Keratinocyte (primary cell): ENCODE measurements at regions not wholly inside any gene's neighbourhood (a gene's known extent, or its start where the extent isn't known, plus 50 kb on each side); places are given as distances from the start of the nearest gene placed in this dataset.

Source experiments
- DNase-seq: peaks from one replicate; pipeline ENCODE4 v3.0.0-alpha.2; 2011; ENCODE audit warnings: low read depth, missing footprints, low spot score
- FAIRE-seq: peaks from 2 replicates; lab custom pipeline; 2011; peaks lifted over from hg19 to GRCh38; lab: Jason Lieb, UNC
- H2AFZ ChIP-seq: 2 replicates; pipeline ENCODE4 v1.6.0; 2012; ENCODE audit warnings: low read length, control low read depth, inconsistent platforms; ENCODE audit not compliant: control insufficient read depth
- H3K27ac ChIP-seq: 2 replicates; pipeline ENCODE4 v1.5.1; 2011; ENCODE audit warnings: low read length; ENCODE audit not compliant: control insufficient read depth, insufficient read depth
- H3K27me3 ChIP-seq: 3 replicates; pipeline ENCODE4 v1.6.0; 2011; ENCODE audit warnings: low read length; ENCODE audit not compliant: control insufficient read depth, insufficient read depth; ENCODE audit errors: extremely low read depth
- H3K36me3 ChIP-seq, 2 experiments: 2 replicates in 1 of 2; 3 replicates in 1 of 2; pipeline ENCODE4 v1.5.1; 2011; ENCODE audit warnings: low read length in 2 of 2, mild to moderate bottlenecking in 1 of 2; ENCODE audit not compliant: control insufficient read depth in 2 of 2, insufficient read depth in 2 of 2; ENCODE audit errors: extremely low read depth in 1 of 2
- H3K4me1 ChIP-seq: 3 replicates; pipeline ENCODE4 v1.5.1; 2011; ENCODE audit warnings: low read length; ENCODE audit not compliant: control insufficient read depth, insufficient read depth; ENCODE audit errors: extremely low read depth
- H3K4me2 ChIP-seq: 3 replicates; pipeline ENCODE4 v1.6.0; 2011; ENCODE audit warnings: low read depth, low read length; ENCODE audit not compliant: control insufficient read depth, insufficient read depth; ENCODE audit errors: extremely low read depth
- H3K4me3 ChIP-seq, 3 experiments: fragments of 200-600 bp in 1 of 3; sonication (generic) in 1 of 3; 2 replicates in 2 of 3; 3 replicates in 1 of 3; pipeline ENCODE4 v1.5.1; 2011 to 2016; ENCODE audit warnings: low read length in 3 of 3, mild to moderate bottlenecking in 3 of 3, control low read depth in 2 of 3, inconsistent platforms in 1 of 3, low read depth in 1 of 3, mixed read lengths in 1 of 3, mixed run types in 1 of 3, moderate library complexity in 1 of 3; ENCODE audit not compliant: control insufficient read depth in 2 of 3, insufficient read depth in 2 of 3; ENCODE audit errors: extremely low read depth in 1 of 3
- H3K79me2 ChIP-seq: 2 replicates; pipeline ENCODE4 v1.6.0; 2012; ENCODE audit warnings: low read length; ENCODE audit not compliant: control insufficient read depth, insufficient read depth
- H3K9ac ChIP-seq: 3 replicates; pipeline ENCODE4 v1.6.0; 2011; ENCODE audit warnings: low read length; ENCODE audit not compliant: control insufficient read depth, insufficient read depth; ENCODE audit errors: extremely low read depth
- H3K9me1 ChIP-seq: 3 replicates; pipeline ENCODE4 v1.6.0; 2011; ENCODE audit warnings: low read length; ENCODE audit not compliant: control insufficient read depth, insufficient read depth; ENCODE audit errors: extremely low read depth
- H3K9me3 ChIP-seq: 2 replicates; pipeline ENCODE4 v1.5.1; 2012; ENCODE audit warnings: low read depth, low read length; ENCODE audit not compliant: control insufficient read depth
- H4K20me1 ChIP-seq: 3 replicates; pipeline ENCODE4 v1.6.0; 2011; ENCODE audit warnings: low read length; ENCODE audit not compliant: control insufficient read depth, insufficient read depth; ENCODE audit errors: extremely low read depth
- CTCF ChIP-seq, 3 experiments: IDR thresholded peaks in 1 of 3; conservative IDR thresholded peaks in 1 of 3; optimal IDR thresholded peaks in 1 of 3; 2 replicates in 2 of 3; 3 replicates in 1 of 3; pipeline versions ENCODE3 to v1.5.1; 2011; ENCODE audit warnings: low read length in 3 of 3, mild to moderate bottlenecking in 3 of 3, moderate library complexity in 2 of 3, control low read depth in 1 of 3, inconsistent platforms in 1 of 3; ENCODE audit not compliant: insufficient read depth in 2 of 3; ENCODE audit errors: extremely low read depth in 1 of 3
- EZH2 ChIP-seq: IDR thresholded peaks from one replicate; pipeline ENCODE4 v1.6.1; 2012; ENCODE audit warnings: inconsistent platforms, mild to moderate bottlenecking, low read length, moderate library complexity
- dilution Hi-C: fragments of 300-500 bp; cut with MboI; formaldehyde crosslinking; loops from one replicate; pipeline ENCODE4 v1.7.0; 2020; ENCODE audit warnings: low sequenced_read_pairs; ENCODE audit not compliant: extremely low pct_ligation_motif_present

GRCh38 chr2:173763641-173764040 is 201.5 kb downstream of the SP3 start:
- Histone ChIP-seq H3K79me2 (no peaks in the 10 kb centered on the region), H3K36me3 (no peaks in the 10 kb centered on the region), H4K20me1 (no peaks in the 10 kb centered on the region), H3K4me3 (no peak overlapping the region), H3K27ac (no peak overlapping the region), H3K4me1 (no peaks in the 10 kb centered on the region), H3K9me3 (no peaks in the 10 kb centered on the region), H3K9me1 (no peaks in the 10 kb centered on the region), H2AFZ (no peak overlapping the region), H3K4me2 (no peak overlapping the region), H3K9ac (no peak overlapping the region), H3K27me3 (no peaks in the 10 kb centered on the region)
- FAIRE-seq (no peak), DNase-seq (no peak)
- TF ChIP-seq CTCF (optimal IDR thresholded peaks at IDR 0.05 in 1 of 3, IDR thresholded peaks at IDR 0.05 in 1 of 3, conservative IDR thresholded peaks at IDR 0.05 in 1 of 3; ENCODE audit: extremely low read depth in 1 of 3, insufficient read depth in 2 of 3, low read length in 3 of 3) (no peak), EZH2 (no peak)
- dilution Hi-C loops: no loop called here

- H3K4me1 ChIP-seq: no peaks in the 10 kb centered on the region
- no peak overlapping the region for H3K4me3 ChIP-seq
- no peak overlapping the region for H3K27ac ChIP-seq
- no peaks in the 10 kb centered on the region for H3K9me1 ChIP-seq
- dilution Hi-C loops: no loop called here
- H3K36me3 ChIP-seq: no peaks in the 10 kb centered on the region
- H3K9me3 ChIP-seq: no peaks in the 10 kb centered on the region
- DNase-seq: no peak
- TF ChIP-seq CTCF (optimal IDR thresholded peaks at IDR 0.05 in 1 of 3, IDR thresholded peaks at IDR 0.05 in 1 of 3, conservative IDR thresholded peaks at IDR 0.05 in 1 of 3; ENCODE audit: extremely low read depth in 1 of 3, insufficient read depth in 2 of 3, low read length in 3 of 3) (no peak), EZH2 (no peak)
- H3K4me2 ChIP-seq: no peak overlapping the region
- H4K20me1 ChIP-seq: no peaks in the 10 kb centered on the region
- H3K9ac ChIP-seq: no peak overlapping the region
- H3K79me2 ChIP-seq: no peaks in the 10 kb centered on the region
- FAIRE-seq: no peak
- H2AFZ ChIP-seq: no peak overlapping the region
- H3K27me3 ChIP-seq: no peaks in the 10 kb centered on the region
Measured at GRCh38 chr2:173764094-173764493, 201.1 kb downstream of the SP3 start.
